ENCODE measurements at regions not wholly inside any gene's neighbourhood (a gene's known extent, or its start where the extent isn't known, plus 50 kb on each side); places are given as distances from the start of the nearest gene placed in this dataset.

DNA sequence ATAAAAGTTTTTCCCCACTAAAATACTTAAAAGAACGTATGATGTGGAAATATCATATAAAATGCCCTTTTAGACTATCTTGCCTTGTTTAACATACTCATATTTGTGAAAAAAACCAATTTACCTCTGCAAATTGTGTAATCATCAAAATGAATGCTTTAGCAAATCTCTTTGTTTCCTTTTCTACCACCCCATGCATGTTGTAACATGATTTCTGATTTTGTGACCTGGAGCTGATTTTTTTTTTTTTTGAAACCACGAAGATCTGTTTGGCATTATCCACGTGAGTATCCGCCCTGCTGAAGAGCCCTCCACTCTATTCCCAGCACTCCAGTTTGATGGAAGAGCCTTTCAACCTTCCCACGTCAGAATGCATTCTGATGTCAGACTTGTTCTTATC is 245.8 kb upstream of the NBEA start:
- TF ChIP-seq, protein P1, sequence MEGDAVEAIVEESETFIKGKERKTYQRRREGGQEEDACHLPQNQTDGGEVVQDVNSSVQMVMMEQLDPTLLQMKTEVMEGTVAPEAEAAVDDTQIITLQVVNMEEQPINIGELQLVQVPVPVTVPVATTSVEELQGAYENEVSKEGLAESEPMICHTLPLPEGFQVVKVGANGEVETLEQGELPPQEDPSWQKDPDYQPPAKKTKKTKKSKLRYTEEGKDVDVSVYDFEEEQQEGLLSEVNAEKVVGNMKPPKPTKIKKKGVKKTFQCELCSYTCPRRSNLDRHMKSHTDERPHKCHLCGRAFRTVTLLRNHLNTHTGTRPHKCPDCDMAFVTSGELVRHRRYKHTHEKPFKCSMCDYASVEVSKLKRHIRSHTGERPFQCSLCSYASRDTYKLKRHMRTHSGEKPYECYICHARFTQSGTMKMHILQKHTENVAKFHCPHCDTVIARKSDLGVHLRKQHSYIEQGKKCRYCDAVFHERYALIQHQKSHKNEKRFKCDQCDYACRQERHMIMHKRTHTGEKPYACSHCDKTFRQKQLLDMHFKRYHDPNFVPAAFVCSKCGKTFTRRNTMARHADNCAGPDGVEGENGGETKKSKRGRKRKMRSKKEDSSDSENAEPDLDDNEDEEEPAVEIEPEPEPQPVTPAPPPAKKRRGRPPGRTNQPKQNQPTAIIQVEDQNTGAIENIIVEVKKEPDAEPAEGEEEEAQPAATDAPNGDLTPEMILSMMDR (conservative IDR thresholded peaks at IDR 0.05), result no peak
- no peak for TF ChIP-seq EZH2 (IDR thresholded peaks at IDR 0.05; ENCODE audit: low read depth)
